SK-N-DZ (cell line): ENCODE measurements at regions not wholly inside any gene's neighbourhood (a gene's known extent, or its start where the extent isn't known, plus 50 kb on each side); places are given as distances from the start of the nearest gene placed in this dataset.

Experiments
- DNase-seq: peaks from one replicate; pipeline ENCODE4 v3.0.0-alpha.2; 2015; ENCODE audit warnings: low spot score

DNA sequence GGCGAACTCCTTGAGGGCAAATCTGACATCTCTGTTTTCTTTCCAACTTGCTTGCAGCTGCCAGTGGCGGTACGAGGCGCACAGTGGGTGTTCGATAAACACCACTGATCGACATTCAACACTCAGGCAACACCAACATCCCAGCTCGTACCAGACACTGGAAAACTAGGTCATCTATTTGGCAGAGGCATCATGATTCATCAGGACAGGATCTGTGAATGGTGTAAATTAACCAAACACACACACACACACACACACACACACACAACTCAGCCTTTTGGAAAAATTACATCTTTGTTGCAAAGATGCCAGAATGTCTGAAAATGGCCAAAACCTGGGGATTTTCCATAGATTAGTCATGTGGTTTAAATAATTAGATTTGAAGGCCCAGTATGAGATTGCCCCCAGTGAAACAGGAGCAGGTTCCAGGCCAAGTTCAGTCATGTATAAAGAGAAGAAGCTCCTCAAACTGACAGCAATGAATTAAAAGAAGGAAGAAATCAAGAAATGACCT, 150.5 kb upstream of the NCKAP5 start:
- no peak for DNase-seq

- no peak for DNase-seq
These were observed 152.2 kb upstream of the NCKAP5 start for GRCh38 chr2:133720429-133720828.

GRCh38 chr2:133721118-133721517, 152.9 kb upstream of the NCKAP5 start:
- DNase-seq = no peak

GRCh38 chr2:133723133-133723532, 154.9 kb upstream of the NCKAP5 start:
- no peak for DNase-seq

DNA sequence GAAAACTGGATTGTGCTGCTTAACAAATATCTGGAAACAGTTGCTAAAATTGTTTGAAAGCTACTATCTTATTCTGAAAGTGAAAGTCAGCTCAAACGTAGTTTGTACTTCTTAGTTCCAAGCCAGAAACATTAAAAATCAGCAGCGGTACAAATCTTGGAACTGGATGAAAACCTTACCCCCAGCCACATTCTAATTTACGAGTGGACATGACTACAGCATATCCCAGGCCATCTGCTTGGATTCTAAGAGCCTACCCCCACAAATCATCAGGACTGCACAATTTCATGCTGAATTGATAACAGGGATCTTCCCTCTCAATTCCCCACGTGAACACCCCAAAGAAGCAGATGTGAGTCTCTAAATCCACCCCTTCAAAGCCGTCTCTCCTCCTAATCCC, 158.7 kb upstream of the NCKAP5 start:
- no peak for DNase-seq

DNA sequence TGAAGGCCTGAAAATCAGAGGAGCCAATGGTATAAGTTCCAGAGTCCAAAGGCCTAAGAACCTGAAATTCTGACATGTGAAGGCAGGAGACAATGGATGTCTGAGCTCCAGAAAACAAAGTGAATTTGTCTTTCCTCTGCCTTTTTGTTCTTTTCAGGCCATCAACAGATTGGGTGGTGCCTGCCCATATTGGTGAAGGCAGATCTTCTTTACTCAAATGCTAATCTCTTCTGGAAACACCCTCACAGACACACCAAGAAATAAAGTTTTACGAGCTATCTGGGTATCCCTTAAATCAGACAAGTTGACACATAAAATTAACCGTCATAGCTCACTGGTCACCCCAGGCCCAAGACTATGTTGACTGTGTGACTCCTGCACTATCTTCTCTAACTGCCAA, 163.8 kb upstream of the NCKAP5 start:
- DNase-seq = no peak

GRCh38 chr2:133732982-133733900, 165.0 kb upstream of the NCKAP5 start:
- no peak for DNase-seq

GRCh38 chr2:133733901-133734255, 165.6 kb upstream of the NCKAP5 start:
- no peak for DNase-seq

GRCh38 chr2:133734716-133735495, 166.6 kb upstream of the NCKAP5 start:
- DNase-seq = no peak

GRCh38 chr2:133736674-133737073, 168.4 kb upstream of the NCKAP5 start:
- DNase-seq = no peak

DNA sequence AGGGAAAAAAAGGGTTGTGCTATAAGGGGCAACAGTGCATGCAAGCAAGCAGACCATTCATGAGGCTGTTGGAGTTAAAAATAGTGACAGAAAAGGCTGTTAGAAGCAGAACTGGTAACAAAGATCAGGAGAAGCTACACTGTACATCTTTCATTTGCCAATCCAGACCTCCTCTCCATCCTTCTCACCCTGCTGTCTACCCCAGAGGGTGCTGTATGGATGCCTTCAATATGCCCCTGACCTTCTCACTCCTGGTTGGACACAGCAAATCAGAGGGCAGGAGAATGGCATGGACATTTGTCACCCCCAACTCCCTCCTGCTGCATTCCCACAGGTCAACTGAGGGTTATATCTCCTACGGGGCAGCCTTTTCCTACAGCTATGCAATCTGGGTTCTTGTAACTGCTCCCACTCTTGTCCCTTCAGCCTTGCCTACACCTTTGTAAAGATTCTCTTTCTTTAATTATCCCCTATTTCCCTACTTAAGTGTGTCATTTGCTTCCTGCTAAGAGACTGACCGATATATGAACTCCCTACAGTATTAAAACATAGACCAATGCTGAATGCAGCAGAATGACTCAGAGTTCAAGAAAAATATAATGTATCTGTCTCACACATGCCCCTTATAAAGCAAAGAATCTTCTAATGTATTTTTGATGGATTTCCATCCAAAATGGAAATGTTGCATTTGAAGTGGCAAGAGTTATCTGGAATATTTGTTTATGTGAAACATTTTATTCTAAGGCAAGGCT, 169.2 kb upstream of the NCKAP5 start:
- DNase-seq = no peak

DNA sequence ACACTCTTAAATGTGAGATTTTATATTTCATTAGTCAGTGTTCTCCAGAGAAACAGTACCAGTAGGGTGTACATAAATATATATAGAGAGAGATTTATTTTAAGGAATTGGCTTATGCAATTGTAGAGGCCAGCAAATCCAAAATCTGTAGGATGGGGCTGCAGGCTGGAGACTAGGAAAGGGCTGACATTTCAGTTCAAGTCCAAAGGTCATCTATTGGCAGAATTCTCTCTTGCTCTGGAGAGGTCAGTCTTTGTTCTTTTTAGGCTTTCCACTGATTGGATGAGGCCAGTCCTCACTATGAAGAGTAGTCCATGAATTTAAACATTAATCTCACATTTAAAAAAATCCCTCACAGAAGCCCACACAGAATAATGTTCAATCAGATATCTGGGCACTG, 170.8 kb upstream of the NCKAP5 start:
- no peak for DNase-seq

DNA sequence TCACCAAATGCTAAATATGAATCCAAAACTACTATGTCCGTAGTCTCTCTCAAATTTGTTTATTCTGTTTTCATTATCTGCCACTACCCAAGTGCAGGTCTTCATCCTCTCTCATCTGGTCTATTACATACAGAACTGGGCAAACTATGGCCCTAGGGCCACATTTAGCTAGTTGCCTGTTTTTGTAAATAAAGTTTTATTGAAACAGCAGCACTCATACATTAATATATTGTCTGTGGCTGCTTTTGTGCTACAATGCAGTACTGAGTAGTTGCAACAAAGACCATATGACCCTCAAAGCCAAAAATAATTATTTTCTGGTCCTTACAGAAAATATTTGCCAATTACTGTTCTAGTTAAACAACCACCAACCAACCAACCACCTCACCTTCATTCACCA, 172.2 kb upstream of the NCKAP5 start:
- no peak for DNase-seq

DNA sequence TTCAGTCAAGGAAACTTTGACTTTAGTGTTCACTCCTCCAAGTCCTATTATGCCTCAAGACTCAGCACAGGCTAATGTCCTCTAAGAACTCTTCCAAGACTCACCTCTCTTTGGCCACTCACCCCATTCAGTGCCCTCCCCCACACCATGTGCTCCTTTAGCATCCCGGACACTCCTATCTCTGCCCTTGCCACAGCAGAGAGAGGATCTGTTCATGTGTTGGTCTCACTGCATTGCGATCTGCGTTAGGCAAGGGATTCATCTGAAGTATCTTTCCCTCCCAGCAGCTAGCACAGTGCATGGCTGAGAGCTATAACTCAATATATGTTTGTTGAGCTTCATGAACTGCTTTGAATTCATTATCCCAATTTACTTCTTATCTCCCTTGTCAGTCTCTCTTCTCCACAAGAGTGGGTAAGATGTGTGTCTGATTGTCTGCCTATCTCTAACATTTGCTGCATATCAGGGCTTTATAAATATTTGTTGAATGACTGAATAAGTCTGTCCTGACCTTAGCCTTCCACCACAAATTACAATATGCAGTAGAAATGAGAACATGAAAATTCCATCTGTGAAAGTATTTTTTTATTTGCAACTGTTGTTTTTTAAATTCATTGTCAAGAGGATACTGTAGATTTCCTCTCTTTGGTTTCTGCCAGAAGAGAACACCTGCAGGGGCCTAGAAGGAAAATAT, 179.9 kb upstream of the NCKAP5 start:
- DNase-seq = no peak

DNA sequence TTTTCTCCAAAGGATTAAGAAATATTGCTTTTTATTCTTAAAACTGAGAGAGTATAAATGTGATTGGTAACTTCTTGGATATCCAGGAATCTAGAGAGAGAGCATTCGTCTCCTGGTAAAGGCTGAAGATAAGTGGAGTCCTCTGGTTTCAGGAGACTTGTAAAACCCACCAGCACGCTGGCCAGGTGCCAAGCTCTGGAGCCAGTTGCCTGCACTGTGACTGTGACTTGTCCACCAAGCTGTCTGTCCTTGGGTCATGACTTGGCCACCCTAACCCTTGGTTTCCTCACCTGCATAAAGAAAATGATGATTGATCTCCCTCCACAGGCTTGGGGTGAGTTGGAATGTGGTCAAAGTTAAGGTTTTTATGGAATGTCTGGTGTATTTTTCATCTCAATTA, 185.4 kb upstream of the NCKAP5 start:
- no peak for DNase-seq

GRCh38 chr2:133755480-133756300, 187.4 kb upstream of the NCKAP5 start:
- DNase-seq = no peak

DNA sequence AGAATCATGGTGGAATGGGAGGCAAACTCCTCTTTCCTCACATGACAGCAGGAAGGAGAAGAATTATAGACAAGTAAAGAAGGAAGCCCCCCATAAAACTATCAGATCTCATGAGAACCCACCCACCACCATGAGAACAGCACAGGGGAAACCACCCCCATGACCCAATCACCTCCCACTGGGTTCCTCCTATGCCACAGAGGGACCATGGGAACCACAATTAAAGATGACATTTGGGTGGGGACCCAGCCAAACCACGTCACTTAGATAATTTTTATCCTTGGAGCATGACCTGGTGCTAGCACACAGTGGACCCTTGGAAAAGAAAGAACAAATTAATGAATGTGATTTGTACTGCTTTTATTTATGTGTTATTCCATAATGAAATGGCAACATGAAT, 188.6 kb upstream of the NCKAP5 start:
- no peak for DNase-seq

- DNase-seq = no peak
These were observed 192.1 kb upstream of the NCKAP5 start for GRCh38 chr2:133760376-133760775.

- no peak for DNase-seq
These were observed 197.4 kb upstream of the NCKAP5 start for GRCh38 chr2:133765658-133766057.

DNA sequence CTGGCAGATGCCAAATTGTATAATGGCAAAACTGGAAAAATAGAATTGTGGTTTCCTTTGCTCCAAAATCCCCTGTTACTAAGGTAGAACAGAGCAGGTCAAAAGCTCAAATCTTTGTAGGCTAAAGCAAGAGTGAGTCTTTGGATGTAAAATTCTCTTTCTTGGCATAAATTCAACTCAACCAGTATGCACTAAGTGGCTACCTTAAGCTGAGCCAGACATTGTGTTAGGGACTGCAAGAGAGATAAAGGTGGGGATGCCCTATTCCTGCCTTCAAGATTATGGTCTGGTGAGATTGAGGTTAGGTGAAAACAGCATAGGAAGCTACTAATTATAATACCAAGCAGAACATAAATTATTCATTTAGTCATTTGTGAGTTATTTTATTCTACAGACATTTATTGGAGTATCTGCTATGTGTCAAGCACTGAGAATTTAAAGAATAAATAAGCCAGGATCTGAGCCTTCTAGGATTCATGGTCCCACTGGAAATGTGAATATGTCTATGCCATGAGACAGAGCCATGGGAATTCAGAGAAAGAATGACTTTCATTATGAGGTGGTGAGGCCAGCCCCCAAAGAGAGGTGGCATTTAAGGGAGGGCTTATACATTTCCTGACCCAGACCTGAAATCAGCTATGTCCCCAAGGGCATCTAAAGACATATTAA, 198.0 kb upstream of the NCKAP5 start:
- no peak for DNase-seq
